ENCODE measurements at regions not wholly inside any gene's neighbourhood (a gene's known extent, or its start where the extent isn't known, plus 50 kb on each side); places are given as distances from the start of the nearest gene placed in this dataset.

DNA sequence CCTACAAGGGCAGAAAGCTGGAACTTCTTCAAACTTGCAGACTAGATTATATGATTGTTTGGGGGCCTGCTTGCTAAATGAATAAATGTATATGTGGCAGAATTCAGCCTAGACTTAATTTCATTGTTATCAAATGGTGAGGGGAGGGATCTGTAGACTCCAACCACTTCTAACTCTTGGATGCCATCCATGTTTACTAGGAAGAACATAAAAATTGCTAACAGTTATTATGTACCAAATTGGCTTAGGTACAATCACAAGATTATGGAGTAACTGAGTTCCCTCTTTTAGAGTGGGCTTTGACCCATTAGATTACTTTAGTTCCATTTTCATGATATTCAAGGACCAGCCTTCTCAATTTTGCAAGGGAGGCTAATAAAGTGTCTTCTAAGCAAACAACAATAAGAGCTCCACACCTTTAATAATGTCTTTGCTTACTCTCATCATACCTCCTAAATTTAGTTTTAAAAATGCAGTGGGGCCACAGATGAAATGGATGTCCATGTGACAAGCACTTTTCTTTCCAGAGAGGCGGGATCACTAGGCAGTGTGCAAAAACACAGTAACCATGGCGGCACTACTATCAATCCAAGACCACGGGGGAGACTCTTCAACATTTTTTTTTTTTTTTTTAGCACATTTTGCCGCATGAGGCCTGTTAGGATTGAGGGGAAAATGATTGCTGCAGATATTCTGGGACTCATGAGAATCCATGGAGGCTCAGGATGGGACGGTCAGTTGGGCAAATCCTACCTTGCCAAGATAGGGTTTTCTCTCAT lies 217.6 kb upstream of the SPRED2 start:
- TF ChIP-seq CTCF (IDR thresholded peaks at IDR 0.05), result no peak
- no peak for TF ChIP-seq POLR2A (IDR thresholded peaks at IDR 0.05)

Data from Peyer's patch (tissue), 4 donors.